Stimulated activated naive CD4-positive, alpha-beta T cell (primary cell): ENCODE measurements at regions not wholly inside any gene's neighbourhood (a gene's known extent, or its start where the extent isn't known, plus 50 kb on each side); places are given as distances from the start of the nearest gene placed in this dataset.
"Not testable (repeated sequence)": the region's sequence is repeated elsewhere in the genome, so short reads cannot be mapped to it uniquely, and the experiment has no call there.

Experiments used
- DNase-seq, 6 experiments: peaks; one replicate each; lab custom pipeline; 2025; lab: John Stamatoyannopoulos, UW

- DNase-seq = not testable (repeated sequence)
Observed at GRCh38 chr12:83929792-83930191, 982.8 kb downstream of the SLC6A15 start.

- DNase-seq = no peak
Observed at GRCh38 chr12:83920821-83921547, 991.6 kb downstream of the SLC6A15 start.

DNA sequence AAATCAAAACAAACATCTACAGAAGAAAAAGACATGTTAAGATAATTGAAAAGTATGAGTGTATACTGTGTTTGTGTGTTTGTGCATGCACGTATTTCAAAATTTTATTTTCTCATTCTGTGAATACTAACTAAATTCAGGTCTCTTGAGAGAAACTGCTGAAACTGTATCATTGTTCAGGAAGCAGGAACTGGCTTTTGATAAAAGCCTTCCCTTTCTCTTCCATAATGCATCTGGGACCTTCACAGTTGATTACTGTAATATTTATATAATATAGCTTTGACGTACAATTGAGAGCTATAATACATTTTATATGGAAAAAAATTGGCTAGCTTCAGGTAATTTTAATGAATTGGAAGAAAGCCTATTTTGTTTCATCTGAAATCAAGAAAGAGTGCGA, 993.5 kb downstream of the SLC6A15 start:
- DNase-seq = no peak

DNA sequence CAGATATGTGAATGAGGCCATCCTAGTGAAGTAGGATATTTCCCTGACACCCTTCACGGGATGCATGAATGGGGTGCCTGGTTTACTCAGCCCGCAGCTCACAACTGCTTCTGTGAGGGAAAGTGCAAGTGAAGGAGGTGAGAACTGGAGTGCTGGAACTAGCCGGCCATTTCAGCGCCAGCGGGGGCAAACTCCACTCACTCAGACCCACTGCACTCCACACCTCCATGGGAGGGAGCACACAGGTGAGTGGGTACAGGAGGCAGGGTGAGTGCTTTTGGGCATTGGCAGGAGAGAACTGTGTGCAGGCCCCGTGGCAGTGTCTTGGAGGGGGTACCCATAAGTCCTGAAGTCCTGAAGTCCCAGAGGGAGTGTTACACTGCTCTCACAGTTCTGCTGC, 1008.4 kb downstream of the SLC6A15 start:
- no peak for DNase-seq

DNA sequence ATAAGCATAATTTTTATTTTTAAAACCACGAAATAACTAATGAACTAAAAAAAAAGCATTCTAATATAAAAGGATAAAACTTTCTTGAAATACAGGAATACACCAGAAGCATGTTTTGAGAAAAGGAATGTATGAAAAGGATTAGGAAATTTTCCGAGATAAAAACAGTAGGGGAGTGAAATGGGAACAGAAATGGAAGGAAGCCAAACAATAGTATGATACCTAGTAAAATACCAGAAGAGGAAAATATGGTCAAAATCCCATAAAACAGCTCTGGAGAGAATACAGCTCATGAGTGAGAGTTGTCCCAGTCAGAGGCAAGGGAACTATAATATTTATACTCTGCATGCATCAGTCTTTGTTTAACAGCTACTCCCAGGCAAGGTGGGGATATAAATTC, 1016.2 kb downstream of the SLC6A15 start:
- DNase-seq = no peak

DNA sequence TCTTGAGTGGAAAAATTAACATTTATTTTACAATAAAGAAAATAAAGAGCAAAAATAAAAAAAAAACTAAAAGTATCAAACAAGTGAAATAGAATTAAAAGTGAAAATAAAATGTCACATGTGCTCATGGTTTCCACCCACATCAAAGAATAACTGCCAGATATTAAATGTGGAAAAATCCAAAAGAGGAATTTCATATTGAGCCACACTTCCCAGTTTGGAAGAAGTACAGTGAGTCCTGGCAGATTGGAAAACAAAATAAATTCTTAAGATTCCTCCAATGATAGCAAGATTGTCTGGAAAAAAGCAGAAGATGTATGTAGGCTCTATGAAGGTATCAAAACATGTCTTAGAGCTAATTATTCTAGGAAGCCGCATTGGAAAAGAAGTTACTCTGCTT, 1019.5 kb downstream of the SLC6A15 start:
- no peak for DNase-seq

- DNase-seq = no peak
Observed at GRCh38 chr12:83889745-83890144, 1022.9 kb downstream of the SLC6A15 start.

- DNase-seq = no peak
Observed at GRCh38 chr12:83886479-83886878, 1026.1 kb downstream of the SLC6A15 start.

- DNase-seq = not testable (repeated sequence)
Observed at GRCh38 chr12:83870921-83871599, 1041.5 kb downstream of the SLC6A15 start.

- DNase-seq = no peak
Observed at GRCh38 chr12:83866477-83866876, 1046.1 kb downstream of the SLC6A15 start.

DNA sequence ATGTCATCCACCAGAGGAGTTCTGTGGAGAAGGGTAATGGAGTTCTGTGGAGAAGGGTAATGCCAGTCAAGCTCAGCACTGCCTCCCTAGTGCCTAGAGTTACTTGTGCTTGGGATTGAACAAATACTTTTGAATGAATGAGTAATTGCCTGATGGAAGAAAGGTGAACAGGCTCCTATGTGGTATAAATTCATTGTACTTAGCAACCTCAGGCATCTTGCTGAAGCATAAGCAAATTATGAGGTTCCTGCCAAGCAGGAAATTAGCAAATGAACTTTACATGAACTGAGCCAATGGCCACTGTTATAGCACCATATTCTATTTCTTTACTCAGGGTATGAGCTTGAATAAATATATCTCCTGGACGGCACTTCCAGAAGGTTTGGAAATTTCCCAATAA, 1047.2 kb downstream of the SLC6A15 start:
- DNase-seq = no peak

- DNase-seq = no peak
Observed at GRCh38 chr12:83864054-83864453, 1048.5 kb downstream of the SLC6A15 start.

DNA sequence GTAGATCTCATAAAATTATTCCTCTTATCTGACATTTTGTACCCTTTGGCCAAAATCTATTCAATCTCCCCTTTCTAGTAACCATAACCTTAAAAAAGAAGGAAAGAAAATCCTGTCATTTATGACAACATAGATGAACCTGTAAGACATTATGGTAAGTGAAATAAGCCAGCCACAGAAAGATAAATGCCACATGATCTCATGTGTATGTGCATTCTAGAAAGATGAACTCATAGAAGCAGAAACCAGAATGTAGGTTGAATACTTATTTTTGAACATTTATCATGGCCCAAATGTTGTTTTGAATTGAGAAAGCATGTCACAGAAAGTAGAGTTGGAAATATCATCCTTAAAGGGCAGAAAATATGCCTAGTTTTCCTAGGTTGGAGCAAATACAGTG, 1053.6 kb downstream of the SLC6A15 start:
- DNase-seq = no peak

DNA sequence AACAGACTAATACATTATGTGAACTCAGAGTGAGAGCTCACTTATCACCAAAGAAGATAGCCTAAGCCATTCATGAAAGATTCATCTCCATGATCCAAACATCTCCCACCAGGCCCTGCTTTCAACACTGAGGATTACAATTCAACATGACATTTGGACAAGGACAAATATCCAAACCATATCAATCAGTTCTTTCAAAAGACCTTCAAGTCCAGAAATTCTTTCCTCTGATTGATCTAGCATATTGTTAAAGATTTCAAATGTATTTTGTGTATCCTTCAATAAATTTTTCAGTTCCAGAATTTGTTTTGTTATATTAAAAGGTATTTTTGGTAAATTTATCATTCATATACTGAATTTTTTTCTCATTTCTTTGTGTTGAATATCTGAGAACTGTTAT, 1055.8 kb downstream of the SLC6A15 start:
- DNase-seq = no peak

DNA sequence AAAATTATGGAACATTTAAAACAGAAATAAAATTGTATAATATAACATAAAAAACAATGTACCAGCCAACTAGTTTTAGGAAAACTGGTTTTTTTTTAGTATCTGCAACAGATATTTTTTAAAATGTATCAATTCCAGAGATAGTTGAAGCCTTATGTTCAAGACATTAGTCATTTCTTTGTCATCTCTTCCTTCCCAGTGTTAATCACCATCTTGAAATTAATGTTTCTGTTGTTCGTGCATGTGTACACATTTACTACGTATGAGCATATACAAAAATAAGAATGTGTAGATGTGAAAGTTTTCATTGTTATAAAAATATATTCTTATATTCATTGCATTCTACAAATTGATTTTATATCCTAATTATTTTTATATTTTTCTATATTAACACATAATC, 1062.1 kb downstream of the SLC6A15 start:
- DNase-seq = no peak

DNA sequence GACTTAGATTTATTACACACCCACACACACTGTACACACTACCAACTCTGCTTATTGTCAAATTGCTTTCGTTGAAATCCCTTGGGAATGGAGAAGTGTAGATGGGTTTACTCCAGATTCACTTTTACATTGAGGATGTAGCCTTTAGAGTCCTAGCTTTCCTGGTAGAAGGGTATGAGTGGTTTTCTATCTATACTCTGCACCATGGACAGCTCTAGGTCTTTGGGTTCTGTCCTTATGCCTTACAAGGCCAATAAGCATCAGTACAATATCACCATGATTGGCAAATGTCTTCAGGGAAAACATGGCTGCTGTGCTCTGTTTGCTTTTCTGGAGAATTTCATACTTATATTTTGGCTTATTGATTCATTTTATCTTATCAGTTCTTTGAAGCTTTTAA, 1063.9 kb downstream of the SLC6A15 start:
- DNase-seq = no peak

- no peak for DNase-seq
Observed at GRCh38 chr12:83843541-83843940, 1069.1 kb downstream of the SLC6A15 start.

DNA sequence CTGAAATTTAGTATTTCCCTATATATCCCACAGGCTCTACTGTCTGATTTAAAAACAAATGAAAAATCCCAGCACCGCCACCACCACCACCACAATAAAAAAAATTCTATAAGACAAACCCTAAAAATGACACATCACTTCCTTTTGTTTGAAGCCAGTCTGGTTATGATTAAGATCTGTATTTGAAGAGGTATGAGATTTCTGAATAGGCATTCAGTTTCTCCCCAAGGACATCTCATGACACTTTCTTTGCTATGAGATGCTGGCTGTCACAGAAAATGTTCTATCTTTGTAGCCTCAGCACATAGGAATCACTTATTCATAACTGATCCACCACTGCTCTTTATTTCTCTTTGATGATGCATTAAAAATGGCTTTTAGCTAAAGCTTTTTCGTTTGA, 1071.0 kb downstream of the SLC6A15 start:
- DNase-seq = no peak

DNA sequence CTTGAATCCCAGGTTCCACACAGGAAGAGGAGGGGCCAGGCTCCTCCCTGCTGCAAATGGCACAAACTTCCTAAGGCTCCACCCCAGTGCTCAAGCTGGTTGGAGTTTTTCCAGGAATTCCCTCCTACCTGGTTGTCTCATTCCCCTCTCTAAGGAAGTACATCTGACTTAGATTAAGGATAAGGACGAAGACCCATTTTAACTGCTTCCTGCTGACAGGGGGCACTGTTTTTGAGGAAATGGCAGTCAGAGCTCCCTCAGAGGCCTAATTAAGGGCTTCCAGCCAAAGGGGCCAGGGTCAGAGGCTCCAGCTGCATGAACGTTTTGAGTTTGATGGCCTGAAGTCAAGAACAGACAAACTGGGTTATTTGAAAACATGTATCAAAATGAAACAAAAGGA, 1084.7 kb downstream of the SLC6A15 start:
- no peak for DNase-seq

DNA sequence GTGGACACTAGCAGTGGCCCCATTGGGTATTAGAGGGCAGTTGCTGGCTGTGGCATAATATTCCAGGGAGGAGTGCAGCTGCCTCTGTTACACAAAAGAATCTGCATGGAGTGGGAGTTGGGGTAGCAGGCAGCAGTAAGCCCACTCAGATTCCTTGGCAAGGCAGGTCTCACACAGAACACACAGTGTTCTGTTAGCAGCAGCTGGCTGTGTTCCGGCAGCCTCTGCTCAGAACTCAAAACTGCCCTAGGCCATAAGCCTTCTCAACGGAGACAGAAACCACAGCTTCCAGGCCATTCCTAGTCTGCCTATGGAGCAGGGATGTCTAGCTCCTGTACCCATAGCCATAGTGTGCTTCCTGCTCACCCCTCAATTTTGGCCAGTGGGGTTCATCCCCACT, 1085.4 kb downstream of the SLC6A15 start:
- no peak for DNase-seq

DNA sequence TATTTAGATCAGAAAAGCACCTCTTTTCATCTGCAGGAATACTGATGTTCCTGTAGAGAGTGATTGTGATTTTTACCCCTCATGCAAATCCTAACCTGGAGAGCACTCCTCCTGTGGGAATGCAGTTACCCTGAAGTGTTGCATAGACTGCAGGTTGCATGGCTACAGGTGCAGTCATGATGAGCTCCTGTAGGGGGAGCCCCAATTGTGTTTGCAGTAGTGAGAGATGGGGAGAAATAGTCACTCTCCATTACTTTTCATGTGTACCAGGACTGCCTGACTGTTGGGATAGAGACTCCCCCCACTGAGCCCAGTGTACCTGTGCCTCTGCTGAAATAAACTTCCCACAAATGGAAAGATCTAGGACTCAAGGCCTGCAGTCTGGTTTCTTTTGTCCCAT, 1086.5 kb downstream of the SLC6A15 start:
- DNase-seq = no peak

DNA sequence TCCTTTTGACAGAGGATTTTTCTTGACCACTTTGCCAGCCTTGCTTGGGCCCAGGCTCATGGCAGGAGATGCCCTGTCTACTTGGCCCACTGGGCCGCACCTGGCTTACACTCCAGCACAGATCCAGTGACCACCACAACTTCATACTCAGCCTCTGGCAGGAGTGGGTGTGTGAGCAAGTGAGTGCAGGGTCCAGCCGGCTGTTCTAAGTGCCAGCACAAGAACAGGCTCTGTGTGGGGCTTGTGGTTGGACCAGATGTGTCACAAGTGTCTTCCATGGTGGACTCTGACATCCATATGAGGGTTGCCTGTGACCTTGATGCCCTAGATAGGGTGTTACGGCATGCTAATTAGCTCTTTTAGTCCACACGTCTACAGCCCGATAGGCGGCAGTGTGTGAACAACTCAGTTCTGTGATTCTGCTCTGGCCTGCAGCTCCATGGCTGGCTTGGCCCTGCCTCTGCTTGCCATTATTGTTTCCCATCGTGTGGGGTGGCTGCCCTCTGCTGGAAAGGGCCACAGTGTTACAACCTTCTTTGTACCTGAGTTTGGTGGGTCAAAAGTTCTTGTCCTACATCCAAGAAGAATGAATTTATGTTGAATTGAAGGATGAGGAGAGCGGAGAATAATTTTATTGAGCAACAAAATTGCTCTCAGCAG, 1089.1 kb downstream of the SLC6A15 start:
- DNase-seq = peak in 2 of 6 experiments; percentile 1

DNA sequence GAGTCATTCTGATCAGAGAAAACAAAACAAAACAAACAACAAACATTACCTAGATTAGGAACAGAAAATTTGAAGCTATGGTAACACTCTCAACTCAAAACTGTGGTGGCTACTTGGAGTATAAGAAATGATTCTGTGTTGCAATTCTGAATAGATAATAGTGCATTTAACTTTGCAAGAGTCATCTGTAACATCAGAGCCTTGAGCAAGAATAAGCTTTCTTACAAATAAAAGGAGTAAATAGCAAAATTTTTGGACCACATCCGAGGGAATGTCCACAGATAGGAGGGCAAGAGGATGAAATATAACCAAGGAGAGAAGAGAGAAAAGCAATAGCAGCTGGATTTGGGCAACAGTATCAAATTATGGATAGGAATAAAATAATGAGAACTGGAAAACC, 1090.6 kb downstream of the SLC6A15 start:
- DNase-seq = no peak
